SH-SY5Y (cell line): ENCODE measurements at regions not wholly inside any gene's neighbourhood (a gene's known extent, or its start where the extent isn't known, plus 50 kb on each side); places are given as distances from the start of the nearest gene placed in this dataset.

Source experiments
- GATA2 ChIP-seq: IDR thresholded peaks from 2 replicates; pipeline ENCODE4 v1.6.1; 2011; ENCODE audit warnings: mild to moderate bottlenecking, low read depth, low read length
- GATA3 ChIP-seq: IDR thresholded peaks from 2 replicates; pipeline ENCODE4 v1.6.1; 2011; ENCODE audit warnings: low read depth, mild to moderate bottlenecking, low read length, moderate library complexity

GRCh38 chrX:13149702-13150350, 105.4 kb upstream of the FAM9C start:
- TF ChIP-seq GATA2 = no peak
- TF ChIP-seq GATA3 = no peak

- TF ChIP-seq GATA3 = no peak
- TF ChIP-seq GATA2 = no peak
Observed at GRCh38 chrX:13147733-13148132, 103.3 kb upstream of the FAM9C start.

GRCh38 chrX:13147147-13147546, 102.7 kb upstream of the FAM9C start:
- TF ChIP-seq GATA3 (no peak), GATA2 (no peak)

- TF ChIP-seq GATA2 (no peak), GATA3 (no peak)
Observed at GRCh38 chrX:13144927-13145655, 100.7 kb upstream of the FAM9C start.

GRCh38 chrX:13142891-13143290, 98.5 kb upstream of the FAM9C start:
- TF ChIP-seq GATA3 (no peak), GATA2 (no peak)

GRCh38 chrX:13140007-13140406, 95.6 kb upstream of the FAM9C start:
- TF ChIP-seq GATA3 (no peak), GATA2 (no peak)

GRCh38 chrX:13131396-13132137, 87.1 kb upstream of the FAM9C start:
- TF ChIP-seq GATA3 (no peak), GATA2 (no peak)

- no peak for TF ChIP-seq GATA3
- no peak for TF ChIP-seq GATA2
Observed at GRCh38 chrX:13130816-13131215, 86.4 kb upstream of the FAM9C start.

- TF ChIP-seq GATA3 (no peak), GATA2 (no peak)
Observed at GRCh38 chrX:13128104-13128503, 83.7 kb upstream of the FAM9C start.

GRCh38 chrX:13126775-13127174, 82.4 kb upstream of the FAM9C start:
- TF ChIP-seq GATA3 (no peak), GATA2 (no peak)

GRCh38 chrX:13125188-13125587, 80.8 kb upstream of the FAM9C start:
- no peak for TF ChIP-seq GATA3
- TF ChIP-seq GATA2 = no peak

- no peak for TF ChIP-seq GATA2
- no peak for TF ChIP-seq GATA3
Observed at GRCh38 chrX:13123857-13124345, 79.5 kb upstream of the FAM9C start.

- no peak for TF ChIP-seq GATA3
- no peak for TF ChIP-seq GATA2
Observed at GRCh38 chrX:13123247-13123856, 78.9 kb upstream of the FAM9C start.

- TF ChIP-seq GATA2 (no peak), GATA3 (no peak)
Observed at GRCh38 chrX:13121020-13121555, 76.7 kb upstream of the FAM9C start.
